SJSA1 (cell line): ENCODE measurements at regions not wholly inside any gene's neighbourhood (a gene's known extent, or its start where the extent isn't known, plus 50 kb on each side); places are given as distances from the start of the nearest gene placed in this dataset.
"Not testable (repeated sequence)": the region's sequence is repeated elsewhere in the genome, so short reads cannot be mapped to it uniquely, and the experiment has no call there.

Experiments
- DNase-seq, 2 experiments: peaks; one replicate each; pipeline ENCODE4 v3.0.0-alpha.2; 2015 to 2020; ENCODE audit warnings: low spot score in 2 of 2, low read depth in 1 of 2
- H3K27ac ChIP-seq: fragments of 250-450 bp; sonication (Bioruptor Pico); 2 replicates; pipeline ENCODE4 v1.5.1; 2020; ENCODE audit warnings: mild to moderate bottlenecking, moderate library complexity
- H3K27me3 ChIP-seq: fragments of 250-450 bp; sonication (Bioruptor Pico); replicated peaks from 2 replicates; pipeline ENCODE4 v1.5.1; 2020; ENCODE audit warnings: mild to moderate bottlenecking, moderate library complexity
- H3K36me3 ChIP-seq: fragments of 250-450 bp; sonication (Bioruptor Pico); 2 replicates; pipeline ENCODE4 v1.5.1; 2020; ENCODE audit warnings: mild to moderate bottlenecking
- H3K4me1 ChIP-seq: fragments of 250-450 bp; sonication (Bioruptor Pico); replicated peaks from 2 replicates; pipeline ENCODE4 v1.6.1; 2021; ENCODE audit warnings: mild to moderate bottlenecking
- H3K4me3 ChIP-seq: fragments of 250-450 bp; sonication (Bioruptor Pico); 2 replicates; pipeline ENCODE4 v1.5.1; 2020; ENCODE audit warnings: mild to moderate bottlenecking
- H3K9me3 ChIP-seq: fragments of 250-450 bp; sonication (Bioruptor Pico); replicated peaks from 2 replicates; pipeline ENCODE4 v1.5.1; 2020; ENCODE audit warnings: mild to moderate bottlenecking

GRCh38 chr11:23484146-23484545 lies 623.9 kb upstream of the CCDC179 start:
- H3K4me3 ChIP-seq, H3K4me1 ChIP-seq, H3K27ac ChIP-seq, H3K27me3 ChIP-seq, H3K9me3 ChIP-seq, H3K36me3 ChIP-seq, DNase-seq: not testable (repeated sequence)

GRCh38 chr11:23484618-23485017 lies 624.3 kb upstream of the CCDC179 start:
- H3K9me3 ChIP-seq, DNase-seq, H3K4me1 ChIP-seq, H3K27me3 ChIP-seq, H3K27ac ChIP-seq, H3K36me3 ChIP-seq, H3K4me3 ChIP-seq: not testable (repeated sequence)

- Histone ChIP-seq H3K4me1 (no peaks in the 10 kb centered on the region), H3K9me3 (no peaks in the 10 kb centered on the region), H3K27ac (no peak overlapping the region), H3K36me3 (no peaks in the 10 kb centered on the region), H3K27me3 (no peaks in the 10 kb centered on the region), H3K4me3 (no peak overlapping the region)
- no peak for DNase-seq
Observed at GRCh38 chr11:23490557-23491235, 630.4 kb upstream of the CCDC179 start.

GRCh38 chr11:23494981-23495380 lies 634.7 kb upstream of the CCDC179 start:
- H3K4me3 ChIP-seq = no peak overlapping the region
- H3K27me3 ChIP-seq = no peaks in the 10 kb centered on the region
- no peak overlapping the region for H3K27ac ChIP-seq
- no peaks in the 10 kb centered on the region for H3K9me3 ChIP-seq
- DNase-seq = no peak
- H3K36me3 ChIP-seq = no peaks in the 10 kb centered on the region
- no peaks in the 10 kb centered on the region for H3K4me1 ChIP-seq

GRCh38 chr11:23496340-23496739 lies 636.1 kb upstream of the CCDC179 start:
- no peak for DNase-seq
- Histone ChIP-seq H3K27ac (no peak overlapping the region), H3K27me3 (no peaks in the 10 kb centered on the region), H3K36me3 (no peaks in the 10 kb centered on the region), H3K4me3 (no peak overlapping the region), H3K4me1 (no peaks in the 10 kb centered on the region), H3K9me3 (no peaks in the 10 kb centered on the region)

GRCh38 chr11:23497040-23497439 lies 636.8 kb upstream of the CCDC179 start:
- H3K4me1 ChIP-seq = no peaks in the 10 kb centered on the region
- no peak overlapping the region for H3K27ac ChIP-seq
- no peak for DNase-seq
- no peak overlapping the region for H3K4me3 ChIP-seq
- no peaks in the 10 kb centered on the region for H3K36me3 ChIP-seq
- no peaks in the 10 kb centered on the region for H3K9me3 ChIP-seq
- H3K27me3 ChIP-seq = no peaks in the 10 kb centered on the region

GRCh38 chr11:23502389-23502788 lies 642.1 kb upstream of the CCDC179 start:
- Histone ChIP-seq H3K4me3 (no peak overlapping the region), H3K36me3 (no peaks in the 10 kb centered on the region), H3K9me3 (no peaks in the 10 kb centered on the region), H3K27me3 (no peaks in the 10 kb centered on the region), H3K27ac (no peak overlapping the region), H3K4me1 (no peaks in the 10 kb centered on the region)
- DNase-seq = no peak

GRCh38 chr11:23502826-23503225 lies 642.6 kb upstream of the CCDC179 start:
- Histone ChIP-seq H3K27me3 (no peaks in the 10 kb centered on the region), H3K4me1 (no peaks in the 10 kb centered on the region), H3K4me3 (no peak overlapping the region), H3K36me3 (no peaks in the 10 kb centered on the region), H3K9me3 (no peaks in the 10 kb centered on the region), H3K27ac (no peak overlapping the region)
- DNase-seq = no peak

- DNase-seq = no peak
- H3K27me3 ChIP-seq = no peaks in the 10 kb centered on the region
- H3K4me3 ChIP-seq = no peak overlapping the region
- H3K9me3 ChIP-seq = no peaks in the 10 kb centered on the region
- H3K36me3 ChIP-seq = no peaks in the 10 kb centered on the region
- H3K4me1 ChIP-seq = no peaks in the 10 kb centered on the region
- H3K27ac ChIP-seq = no peak overlapping the region
Observed at GRCh38 chr11:23509023-23509422, 648.7 kb upstream of the CCDC179 start.

GRCh38 chr11:23509821-23510220 lies 649.5 kb upstream of the CCDC179 start:
- no peak overlapping the region for H3K27ac ChIP-seq
- H3K4me1 ChIP-seq = no peaks in the 10 kb centered on the region
- no peak for DNase-seq
- no peaks in the 10 kb centered on the region for H3K27me3 ChIP-seq
- H3K9me3 ChIP-seq = no peaks in the 10 kb centered on the region
- H3K36me3 ChIP-seq = no peaks in the 10 kb centered on the region
- no peak overlapping the region for H3K4me3 ChIP-seq

GRCh38 chr11:23519194-23519593 lies 658.9 kb upstream of the CCDC179 start:
- Histone ChIP-seq H3K9me3 (no peaks in the 10 kb centered on the region), H3K36me3 (no peaks in the 10 kb centered on the region), H3K4me3 (no peak overlapping the region), H3K27ac (no peak overlapping the region), H3K4me1 (no peaks in the 10 kb centered on the region), H3K27me3 (no peaks in the 10 kb centered on the region)
- DNase-seq = no peak

- H3K4me1 ChIP-seq = no peaks in the 10 kb centered on the region
- H3K36me3 ChIP-seq = no peaks in the 10 kb centered on the region
- H3K27me3 ChIP-seq = no peaks in the 10 kb centered on the region
- no peaks in the 10 kb centered on the region for H3K9me3 ChIP-seq
- no peak for DNase-seq
- H3K4me3 ChIP-seq = no peak overlapping the region
- no peak overlapping the region for H3K27ac ChIP-seq
Observed at GRCh38 chr11:23520226-23520960, 660.1 kb upstream of the CCDC179 start.

GRCh38 chr11:23536907-23537306 lies 676.6 kb upstream of the CCDC179 start:
- DNase-seq = no peak
- Histone ChIP-seq H3K27me3 (no peaks in the 10 kb centered on the region), H3K27ac (no peak overlapping the region)

GRCh38 chr11:23539556-23539955 lies 679.3 kb upstream of the CCDC179 start:
- DNase-seq = no peak
- Histone ChIP-seq H3K27me3 (no peaks in the 10 kb centered on the region), H3K36me3 (no peaks in the 10 kb centered on the region), H3K27ac (no peak overlapping the region), H3K9me3 (no peaks in the 10 kb centered on the region), H3K4me1 (no peaks in the 10 kb centered on the region), H3K4me3 (no peak overlapping the region)

More at GRCh38 chr11:23536907-23537306, 676.6 kb upstream of the CCDC179 start:
- no peak overlapping the region for H3K4me3 ChIP-seq
- no peaks in the 10 kb centered on the region for H3K36me3 ChIP-seq
- no peaks in the 10 kb centered on the region for H3K9me3 ChIP-seq
- no peaks in the 10 kb centered on the region for H3K4me1 ChIP-seq
